Thymus (tissue), 11 donors: ENCODE measurements at regions not wholly inside any gene's neighbourhood (a gene's known extent, or its start where the extent isn't known, plus 50 kb on each side); places are given as distances from the start of the nearest gene placed in this dataset.
"Not testable (repeated sequence)": the region's sequence is repeated elsewhere in the genome, so short reads cannot be mapped to it uniquely, and the experiment has no call there.

ENCODE experiments used
- DNase-seq, 9 donors: peaks; one replicate each; pipeline ENCODE4 v3.0.0-alpha.2; 2013; ENCODE audit warnings: low spot score in 9 of 9, low read depth in 6 of 9, missing footprints in 1 of 9
- H3K27ac ChIP-seq, 2 donors: one replicate each; pipeline ENCODE4 v1.5.1; 2013; ENCODE audit warnings: control low read depth in 1 of 2, low read depth in 1 of 2, low read length in 1 of 2, mild to moderate bottlenecking in 1 of 2, moderate library complexity in 1 of 2
- H3K27me3 ChIP-seq, 2 donors: one replicate each; pipeline ENCODE4 v1.5.1; 2013; ENCODE audit warnings: low read length in 1 of 2; ENCODE audit not compliant: control insufficient read depth in 2 of 2, insufficient read depth in 1 of 2
- H3K36me3 ChIP-seq, 2 donors: one replicate each; pipeline ENCODE4 v1.5.1; 2013; ENCODE audit warnings: low read length in 1 of 2, mild to moderate bottlenecking in 1 of 2, moderate library complexity in 1 of 2; ENCODE audit not compliant: control insufficient read depth in 2 of 2, insufficient read depth in 2 of 2
- H3K4me1 ChIP-seq, 2 donors: one replicate each; pipeline ENCODE4 v1.5.1; 2013; ENCODE audit warnings: low read length in 2 of 2; ENCODE audit not compliant: control insufficient read depth in 2 of 2, insufficient read depth in 2 of 2
- H3K4me3 ChIP-seq, 2 donors: one replicate each; pipeline ENCODE4 v1.5.1; 2013; ENCODE audit warnings: low read length in 2 of 2, control low read depth in 1 of 2, mild to moderate bottlenecking in 1 of 2
- H3K9me3 ChIP-seq, 2 donors: one replicate each; pipeline ENCODE4 v1.5.1; 2013; ENCODE audit warnings: low read length in 1 of 2, mild to moderate bottlenecking in 1 of 2; ENCODE audit not compliant: control insufficient read depth in 2 of 2, insufficient read depth in 1 of 2
- WGBS: extraction: QIAGEN DNeasy Blood & Tissue Kit; methylation state at CpG from one replicate; pipeline ENCODE4 v1.1.7; 2013; 5-methylcytosine and 5-hydroxymethylcytosine counted together
- donor health status: healthy.

GRCh38 chr16:52104993-52105392, 441.9 kb downstream of the TOX3 start:
- H3K27me3 ChIP-seq, H3K4me1 ChIP-seq, H3K4me3 ChIP-seq, DNase-seq, H3K27ac ChIP-seq, H3K36me3 ChIP-seq, H3K9me3 ChIP-seq: not testable (repeated sequence)
- 89% methylated on average over 4 of the region's 4 CpGs for WGBS

GRCh38 chr16:52103791-52104190, 443.2 kb downstream of the TOX3 start:
- Histone ChIP-seq H3K4me3 (no peak overlapping the region), H3K27ac (no peak overlapping the region), H3K27me3 (no peaks in the 10 kb centered on the region), H3K36me3 (no peaks in the 10 kb centered on the region), H3K9me3 (no peaks in the 10 kb centered on the region), H3K4me1 (no peaks in the 10 kb centered on the region)
- DNase-seq = no peak
- 90% methylated on average over 1 of the region's 1 CpG for WGBS

DNA sequence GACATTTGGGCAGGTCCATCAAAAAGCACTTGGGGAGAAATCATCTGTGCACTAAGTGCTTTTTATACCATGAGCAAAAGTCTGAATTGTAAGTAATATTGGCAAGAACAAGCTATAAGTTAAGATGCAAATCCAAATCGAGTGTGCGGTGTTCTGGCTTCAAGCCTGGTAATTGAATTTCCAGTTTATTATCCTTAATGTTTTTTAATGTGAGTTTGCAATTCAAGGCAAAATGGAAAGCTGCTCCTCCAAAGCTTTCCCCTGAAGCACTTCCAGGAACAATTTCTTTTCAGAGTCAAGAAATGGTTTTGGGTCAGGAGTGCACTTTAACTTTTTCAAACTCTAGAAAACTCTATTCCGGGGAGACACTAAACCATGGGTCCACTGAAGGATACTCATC, 445.7 kb downstream of the TOX3 start:
- H3K27ac ChIP-seq = no peak overlapping the region
- WGBS = 93% methylated on average over 3 of the region's 3 CpGs
- no peaks in the 10 kb centered on the region for H3K9me3 ChIP-seq
- H3K4me3 ChIP-seq = no peak overlapping the region
- H3K27me3 ChIP-seq = no peaks in the 10 kb centered on the region
- no peaks in the 10 kb centered on the region for H3K36me3 ChIP-seq
- no peaks in the 10 kb centered on the region for H3K4me1 ChIP-seq
- DNase-seq = no peak

DNA sequence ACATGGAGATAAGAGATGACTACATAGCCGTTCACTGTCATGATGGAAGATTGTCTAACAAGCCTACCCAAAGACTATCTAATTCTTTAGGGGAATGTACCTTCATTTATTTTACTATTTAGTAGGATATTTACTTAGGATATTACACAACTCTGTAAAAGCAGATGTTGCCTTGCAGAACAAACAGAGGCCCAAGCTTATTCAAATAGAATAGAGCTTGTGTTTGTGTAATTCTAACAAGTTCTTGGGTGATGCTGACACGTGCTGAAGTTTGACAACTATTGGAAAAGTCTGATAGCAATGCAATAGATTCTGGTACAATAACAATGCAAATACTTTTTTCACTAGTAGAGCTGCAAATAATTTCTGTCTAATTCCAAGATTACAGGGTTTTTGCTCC, 447.6 kb downstream of the TOX3 start:
- no peaks in the 10 kb centered on the region for H3K4me1 ChIP-seq
- no peak overlapping the region for H3K4me3 ChIP-seq
- H3K9me3 ChIP-seq = no peaks in the 10 kb centered on the region
- no peaks in the 10 kb centered on the region for H3K27me3 ChIP-seq
- no peaks in the 10 kb centered on the region for H3K36me3 ChIP-seq
- no peak for DNase-seq
- WGBS = 81% methylated on average over 2 of the region's 2 CpGs
- no peak overlapping the region for H3K27ac ChIP-seq

DNA sequence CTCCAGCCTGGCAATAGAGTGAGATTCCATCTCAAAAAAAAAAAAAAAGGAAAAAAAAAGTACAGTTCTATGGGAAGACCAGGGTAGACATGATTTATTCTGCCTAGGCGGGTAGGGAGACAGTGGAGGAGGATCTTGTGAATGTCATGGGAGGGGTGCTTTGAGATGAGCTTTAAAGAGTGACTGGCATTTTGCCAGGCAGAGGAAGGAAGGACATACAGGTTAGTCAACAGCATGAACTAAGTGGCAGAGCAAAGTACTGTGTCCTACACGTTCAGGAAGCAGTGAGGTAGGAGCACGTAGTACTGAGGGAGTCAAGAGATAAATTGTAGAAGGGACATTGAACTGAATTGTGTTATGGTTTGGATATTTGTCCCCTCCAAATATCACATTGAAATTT, 451.5 kb downstream of the TOX3 start:
- H3K27me3 ChIP-seq = no peaks in the 10 kb centered on the region
- WGBS = 76% methylated on average over 3 of the region's 3 CpGs
- no peaks in the 10 kb centered on the region for H3K4me1 ChIP-seq
- no peaks in the 10 kb centered on the region for H3K36me3 ChIP-seq
- no peaks in the 10 kb centered on the region for H3K9me3 ChIP-seq
- DNase-seq = no peak
- H3K4me3 ChIP-seq = no peak overlapping the region
- H3K27ac ChIP-seq = no peak overlapping the region

DNA sequence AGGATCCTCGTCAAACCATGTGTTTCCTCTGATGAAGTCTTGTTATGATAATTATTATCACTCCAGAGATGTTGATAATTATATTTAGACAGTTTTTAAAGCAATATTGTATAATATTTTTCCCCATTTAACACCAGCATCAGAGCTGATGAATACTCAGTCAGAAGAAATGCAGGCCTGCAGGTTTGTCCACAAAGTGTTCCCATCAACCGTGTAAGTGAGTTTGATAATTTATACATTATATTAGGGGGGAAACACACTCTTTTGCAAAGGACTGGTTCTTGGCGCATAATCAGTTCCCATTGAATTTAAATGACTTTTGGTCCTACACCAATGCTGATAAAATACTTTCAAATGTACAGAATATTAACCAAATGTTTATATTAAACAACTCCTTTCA, 454.8 kb downstream of the TOX3 start:
- 92% methylated on average over 3 of the region's 3 CpGs for WGBS
- no peaks in the 10 kb centered on the region for H3K9me3 ChIP-seq
- H3K4me3 ChIP-seq = no peak overlapping the region
- DNase-seq = no peak
- H3K27ac ChIP-seq = no peak overlapping the region
- no peaks in the 10 kb centered on the region for H3K4me1 ChIP-seq
- no peaks in the 10 kb centered on the region for H3K27me3 ChIP-seq
- H3K36me3 ChIP-seq = no peaks in the 10 kb centered on the region

GRCh38 chr16:52090080-52090479, 456.9 kb downstream of the TOX3 start:
- no peaks in the 10 kb centered on the region for H3K36me3 ChIP-seq
- DNase-seq = no peak
- no peak overlapping the region for H3K27ac ChIP-seq
- H3K4me1 ChIP-seq = no peaks in the 10 kb centered on the region
- H3K4me3 ChIP-seq = no peak overlapping the region
- H3K27me3 ChIP-seq = no peaks in the 10 kb centered on the region
- no peaks in the 10 kb centered on the region for H3K9me3 ChIP-seq

GRCh38 chr16:52089476-52089875, 457.5 kb downstream of the TOX3 start:
- H3K27ac ChIP-seq = no peak overlapping the region
- no peak for DNase-seq
- no peaks in the 10 kb centered on the region for H3K36me3 ChIP-seq
- no peak overlapping the region for H3K4me3 ChIP-seq
- H3K4me1 ChIP-seq = no peaks in the 10 kb centered on the region
- H3K27me3 ChIP-seq = no peaks in the 10 kb centered on the region
- WGBS = 87% methylated on average over 1 of the region's 1 CpG
- H3K9me3 ChIP-seq = no peaks in the 10 kb centered on the region

- 88% methylated on average over 1 of the region's 1 CpG for WGBS
- Histone ChIP-seq H3K36me3 (no peaks in the 10 kb centered on the region), H3K9me3 (no peaks in the 10 kb centered on the region), H3K27me3 (no peaks in the 10 kb centered on the region), H3K4me3 (no peak overlapping the region), H3K4me1 (no peaks in the 10 kb centered on the region), H3K27ac (no peak overlapping the region)
- no peak for DNase-seq
These were observed 460.0 kb downstream of the TOX3 start for GRCh38 chr16:52086901-52087300.
